SJCRH30 (cell line): ENCODE measurements at regions not wholly inside any gene's neighbourhood (a gene's known extent, or its start where the extent isn't known, plus 50 kb on each side); places are given as distances from the start of the nearest gene placed in this dataset.
"Not testable (repeated sequence)": the region's sequence is repeated elsewhere in the genome, so short reads cannot be mapped to it uniquely, and the experiment has no call there.

Experiments
- DNase-seq, 2 experiments: peaks; one replicate each; pipeline ENCODE4 v3.0.0-alpha.2; 2015 to 2020
- H3K27ac ChIP-seq: fragments of 250-450 bp; sonication (Bioruptor Pico); 2 replicates; pipeline ENCODE4 v1.5.1; 2020; ENCODE audit warnings: mild to moderate bottlenecking, moderate library complexity
- H3K27me3 ChIP-seq: fragments of 250-450 bp; sonication (Bioruptor Pico); 2 replicates; pipeline ENCODE4 v1.5.1; 2020; ENCODE audit warnings: mild to moderate bottlenecking, moderate library complexity
- H3K36me3 ChIP-seq: fragments of 250-450 bp; sonication (Bioruptor Pico); 2 replicates; pipeline ENCODE4 v1.5.1; 2020; ENCODE audit warnings: mild to moderate bottlenecking, moderate library complexity
- H3K4me1 ChIP-seq: fragments of 250-450 bp; sonication (Bioruptor Pico); 2 replicates; pipeline ENCODE4 v1.5.1; 2020; ENCODE audit warnings: mild to moderate bottlenecking, moderate library complexity
- H3K4me3 ChIP-seq: fragments of 250-450 bp; sonication (Bioruptor Pico); 2 replicates; pipeline ENCODE4 v1.5.1; 2020; ENCODE audit warnings: mild to moderate bottlenecking, moderate library complexity
- H3K9me3 ChIP-seq: fragments of 250-450 bp; sonication (Bioruptor Pico); replicated peaks from 2 replicates; pipeline ENCODE4 v1.5.1; 2020; ENCODE audit warnings: mild to moderate bottlenecking, moderate library complexity

- no peaks in the 10 kb centered on the region for H3K36me3 ChIP-seq
These were observed 379.7 kb downstream of the RPS24 start for GRCh38 chr10:78413076-78414055.

GRCh38 chr10:78414380-78414779 is 380.7 kb downstream of the RPS24 start:
- Histone ChIP-seq H3K4me3 (no peak overlapping the region), H3K27ac (no peak overlapping the region), H3K4me1 (no peaks in the 10 kb centered on the region), H3K27me3 (no peaks in the 10 kb centered on the region), H3K9me3 (no peaks in the 10 kb centered on the region), H3K36me3 (no peaks in the 10 kb centered on the region)
- DNase-seq = no peak

More at GRCh38 chr10:78413076-78414055, 379.7 kb downstream of the RPS24 start:
- Histone ChIP-seq H3K27ac (no peak overlapping the region), H3K4me3 (no peak overlapping the region), H3K27me3 (no peaks in the 10 kb centered on the region), H3K9me3 (no peaks in the 10 kb centered on the region), H3K4me1 (no peaks in the 10 kb centered on the region)
- no peak for DNase-seq

GRCh38 chr10:78415111-78415510 is 381.4 kb downstream of the RPS24 start:
- H3K36me3 ChIP-seq = no peaks in the 10 kb centered on the region
- DNase-seq = no peak
- H3K27ac ChIP-seq = no peak overlapping the region
- H3K9me3 ChIP-seq = no peaks in the 10 kb centered on the region
- H3K27me3 ChIP-seq = no peaks in the 10 kb centered on the region
- H3K4me1 ChIP-seq = no peaks in the 10 kb centered on the region
- H3K4me3 ChIP-seq = no peak overlapping the region

GRCh38 chr10:78416031-78417011 is 382.7 kb downstream of the RPS24 start:
- no peaks in the 10 kb centered on the region for H3K4me1 ChIP-seq
- no peaks in the 10 kb centered on the region for H3K36me3 ChIP-seq
- no peak overlapping the region for H3K4me3 ChIP-seq
- H3K9me3 ChIP-seq = no peaks in the 10 kb centered on the region
- no peak for DNase-seq
- H3K27me3 ChIP-seq = no peaks in the 10 kb centered on the region
- H3K27ac ChIP-seq = no peak overlapping the region

GRCh38 chr10:78417425-78418370 is 384.0 kb downstream of the RPS24 start:
- Histone ChIP-seq H3K4me1 (no peaks in the 10 kb centered on the region), H3K27me3 (no peaks in the 10 kb centered on the region), H3K9me3 (no peaks in the 10 kb centered on the region), H3K36me3 (no peaks in the 10 kb centered on the region), H3K27ac (no peak overlapping the region), H3K4me3 (no peak overlapping the region)
- DNase-seq = no peak

- Histone ChIP-seq H3K36me3 (no peaks in the 10 kb centered on the region), H3K27ac (no peak overlapping the region), H3K4me1 (no peaks in the 10 kb centered on the region), H3K9me3 (no peaks in the 10 kb centered on the region), H3K4me3 (no peak overlapping the region), H3K27me3 (no peaks in the 10 kb centered on the region)
- DNase-seq = no peak
These were observed 386.0 kb downstream of the RPS24 start for GRCh38 chr10:78419481-78420265.

GRCh38 chr10:78420946-78421735 is 387.5 kb downstream of the RPS24 start:
- Histone ChIP-seq H3K36me3 (no peaks in the 10 kb centered on the region), H3K4me3 (no peak overlapping the region), H3K9me3 (no peaks in the 10 kb centered on the region), H3K4me1 (no peaks in the 10 kb centered on the region), H3K27me3 (no peaks in the 10 kb centered on the region), H3K27ac (no peak overlapping the region)
- no peak for DNase-seq

- not testable (repeated sequence) for DNase-seq, H3K4me1 ChIP-seq, H3K27ac ChIP-seq, H3K4me3 ChIP-seq, H3K36me3 ChIP-seq, H3K9me3 ChIP-seq, H3K27me3 ChIP-seq
These were observed 390.4 kb downstream of the RPS24 start for GRCh38 chr10:78424050-78424449.

- no peaks in the 10 kb centered on the region for H3K9me3 ChIP-seq
- H3K4me1 ChIP-seq = no peaks in the 10 kb centered on the region
- no peak overlapping the region for H3K27ac ChIP-seq
- no peaks in the 10 kb centered on the region for H3K27me3 ChIP-seq
- no peak overlapping the region for H3K4me3 ChIP-seq
- H3K36me3 ChIP-seq = no peaks in the 10 kb centered on the region
- DNase-seq = no peak
These were observed 391.1 kb downstream of the RPS24 start for GRCh38 chr10:78424723-78425122.

- H3K4me1 ChIP-seq = no peaks in the 10 kb centered on the region
- H3K27me3 ChIP-seq = no peaks in the 10 kb centered on the region
- H3K4me3 ChIP-seq = no peak overlapping the region
- no peak for DNase-seq
- H3K27ac ChIP-seq = no peak overlapping the region
- no peaks in the 10 kb centered on the region for H3K36me3 ChIP-seq
- H3K9me3 ChIP-seq = no peaks in the 10 kb centered on the region
These were observed 392.5 kb downstream of the RPS24 start for GRCh38 chr10:78426181-78426580.

GRCh38 chr10:78427497-78428031 is 393.9 kb downstream of the RPS24 start:
- no peak overlapping the region for H3K4me3 ChIP-seq
- H3K4me1 ChIP-seq = no peaks in the 10 kb centered on the region
- DNase-seq = no peak

GRCh38 chr10:78428579-78428978 is 394.9 kb downstream of the RPS24 start:
- Histone ChIP-seq H3K27me3 (no peaks in the 10 kb centered on the region), H3K4me1 (no peaks in the 10 kb centered on the region), H3K4me3 (no peak overlapping the region), H3K9me3 (no peaks in the 10 kb centered on the region), H3K36me3 (no peaks in the 10 kb centered on the region), H3K27ac (no peak overlapping the region)
- DNase-seq = no peak

More at GRCh38 chr10:78427497-78428031, 393.9 kb downstream of the RPS24 start:
- H3K9me3 ChIP-seq = no peaks in the 10 kb centered on the region
- H3K36me3 ChIP-seq = no peaks in the 10 kb centered on the region
- H3K27me3 ChIP-seq = no peaks in the 10 kb centered on the region
- no peak overlapping the region for H3K27ac ChIP-seq

GRCh38 chr10:78429984-78430383 is 396.3 kb downstream of the RPS24 start:
- no peak for DNase-seq

More at GRCh38 chr10:78429984-78430383, 396.3 kb downstream of the RPS24 start:
- H3K4me1 ChIP-seq = no peaks in the 10 kb centered on the region
- H3K27me3 ChIP-seq = no peaks in the 10 kb centered on the region
- H3K4me3 ChIP-seq = no peak overlapping the region
- no peaks in the 10 kb centered on the region for H3K9me3 ChIP-seq
- H3K36me3 ChIP-seq = no peaks in the 10 kb centered on the region
- H3K27ac ChIP-seq = no peak overlapping the region
